ENCODE measurements at regions not wholly inside any gene's neighbourhood (a gene's known extent, or its start where the extent isn't known, plus 50 kb on each side); places are given as distances from the start of the nearest gene placed in this dataset.
"Not testable (repeated sequence)": the region's sequence is repeated elsewhere in the genome, so short reads cannot be mapped to it uniquely, and the experiment has no call there.

DNA sequence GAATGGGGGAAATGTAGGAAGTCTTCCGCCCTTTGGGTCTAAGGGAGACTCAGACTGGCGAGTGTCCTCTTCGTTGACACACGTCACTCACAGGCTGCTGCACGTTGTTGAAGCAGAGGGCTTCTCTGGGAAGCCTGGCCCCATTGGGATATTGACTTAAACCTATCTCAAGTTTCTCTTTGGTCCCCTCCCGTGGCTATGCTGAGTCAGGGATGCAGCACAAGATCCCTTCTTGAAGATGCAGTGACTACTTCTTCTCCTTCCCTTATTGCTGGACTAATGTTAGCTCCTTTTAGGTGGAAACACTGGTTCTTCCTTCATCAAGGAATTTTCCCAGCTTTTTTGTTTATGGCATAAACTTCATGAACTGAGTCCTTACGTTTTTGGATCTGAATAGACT is 89.8 kb upstream of the CCDC71L start:
- DNase-seq: no peak
- H3K27me3 ChIP-seq: no peaks in the 10 kb centered on the region
- H3K27ac ChIP-seq: no peak overlapping the region
- no peak overlapping the region for H3K4me3 ChIP-seq
- no peaks in the 10 kb centered on the region for H3K36me3 ChIP-seq
- 70 to 73% methylated on average over 4 to 7 of the region's 7 CpGs for WGBS, 2 donors
- intact Hi-C loops (cut with DNase I): no loop called here
- H3K9me3 ChIP-seq: peaks cover 0 to 6% (median 0%) of the 10 kb centered on the region in 3 donors
- H3K4me1 ChIP-seq: peaks cover 0 to 7% (median 0%) of the 10 kb centered on the region in 3 donors
- no peak for TF ChIP-seq POLR2A (IDR thresholded peaks at IDR 0.05)
- TF ChIP-seq, protein P1, sequence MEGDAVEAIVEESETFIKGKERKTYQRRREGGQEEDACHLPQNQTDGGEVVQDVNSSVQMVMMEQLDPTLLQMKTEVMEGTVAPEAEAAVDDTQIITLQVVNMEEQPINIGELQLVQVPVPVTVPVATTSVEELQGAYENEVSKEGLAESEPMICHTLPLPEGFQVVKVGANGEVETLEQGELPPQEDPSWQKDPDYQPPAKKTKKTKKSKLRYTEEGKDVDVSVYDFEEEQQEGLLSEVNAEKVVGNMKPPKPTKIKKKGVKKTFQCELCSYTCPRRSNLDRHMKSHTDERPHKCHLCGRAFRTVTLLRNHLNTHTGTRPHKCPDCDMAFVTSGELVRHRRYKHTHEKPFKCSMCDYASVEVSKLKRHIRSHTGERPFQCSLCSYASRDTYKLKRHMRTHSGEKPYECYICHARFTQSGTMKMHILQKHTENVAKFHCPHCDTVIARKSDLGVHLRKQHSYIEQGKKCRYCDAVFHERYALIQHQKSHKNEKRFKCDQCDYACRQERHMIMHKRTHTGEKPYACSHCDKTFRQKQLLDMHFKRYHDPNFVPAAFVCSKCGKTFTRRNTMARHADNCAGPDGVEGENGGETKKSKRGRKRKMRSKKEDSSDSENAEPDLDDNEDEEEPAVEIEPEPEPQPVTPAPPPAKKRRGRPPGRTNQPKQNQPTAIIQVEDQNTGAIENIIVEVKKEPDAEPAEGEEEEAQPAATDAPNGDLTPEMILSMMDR (IDR thresholded peaks at IDR 0.05): no peak

DNA sequence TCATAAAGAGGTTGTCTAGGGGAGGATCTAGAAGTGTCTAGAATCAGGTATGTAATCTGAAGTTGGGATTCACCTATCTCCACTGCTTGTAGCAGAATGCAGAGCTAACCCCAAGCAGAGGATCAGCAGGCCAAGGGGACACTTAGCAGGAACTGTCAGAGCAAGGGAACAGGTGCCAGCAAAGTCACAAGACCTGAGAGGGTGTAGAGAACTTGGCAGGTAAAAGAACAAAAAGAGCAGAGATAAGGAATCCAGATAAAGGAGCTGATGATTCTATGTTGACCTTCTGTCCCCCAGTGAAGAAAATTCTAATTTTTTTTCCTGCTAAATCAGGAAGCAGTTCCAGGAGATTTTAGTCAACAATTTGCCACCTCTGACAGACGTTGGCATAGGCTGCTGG is 91.4 kb upstream of the CCDC71L start:
- Histone ChIP-seq H3K4me1 (peaks cover 0 to 2% (median 0%) of the 10 kb centered on the region in 3 donors), H3K27me3 (no peaks in the 10 kb centered on the region), H3K9me3 (peaks cover 0 to 6% (median 0%) of the 10 kb centered on the region in 3 donors), H3K4me3 (no peak overlapping the region), H3K36me3 (no peaks in the 10 kb centered on the region), H3K27ac (no peak overlapping the region)
- TF ChIP-seq, protein P1 (IDR thresholded peaks at IDR 0.05): no peak
- TF ChIP-seq POLR2A (IDR thresholded peaks at IDR 0.05): no peak
- 7 to 29% methylated on average over 1 of the region's 1 CpG for WGBS, 2 donors
- DNase-seq: no peak
- intact Hi-C loops (cut with DNase I): no loop called here

DNA sequence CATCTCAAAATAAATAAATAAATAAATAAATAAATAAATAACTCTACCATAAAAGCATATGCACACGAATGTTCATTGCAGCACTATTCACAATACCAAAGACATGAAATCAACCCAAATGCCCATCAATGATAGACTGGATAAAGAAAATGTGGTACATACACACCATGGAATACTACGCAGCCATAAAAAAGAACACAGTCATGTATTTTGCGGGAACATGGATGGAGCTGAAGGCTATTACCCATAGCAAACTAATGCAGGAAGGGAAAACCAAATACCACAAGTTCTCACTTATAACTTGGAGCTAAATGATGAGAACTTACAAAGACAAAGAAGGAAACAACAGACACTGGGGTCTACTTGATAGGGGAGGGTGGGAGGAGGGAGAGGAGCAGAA is 94.1 kb upstream of the CCDC71L start:
- H3K9me3 ChIP-seq; H3K4me3 ChIP-seq; DNase-seq; H3K36me3 ChIP-seq; H3K27me3 ChIP-seq; H3K27ac ChIP-seq; intact Hi-C loops (cut with DNase I); H3K4me1 ChIP-seq: not testable (repeated sequence)
- WGBS, 2 donors: 88 to 92% methylated on average over 3 of the region's 3 CpGs

GRCh38 chr7:106755641-106756040 is 94.7 kb upstream of the CCDC71L start:
- Histone ChIP-seq H3K4me1 (no peaks in the 10 kb centered on the region), H3K4me3 (no peak overlapping the region), H3K27ac (no peak overlapping the region), H3K36me3 (no peaks in the 10 kb centered on the region), H3K9me3 (peaks cover 0 to 6% (median 0%) of the 10 kb centered on the region in 3 donors), H3K27me3 (no peaks in the 10 kb centered on the region)
- 75 to 94% methylated on average over 1 of the region's 1 CpG for WGBS, 2 donors
- TF ChIP-seq, protein P1 (IDR thresholded peaks at IDR 0.05): no peak
- TF ChIP-seq POLR2A (IDR thresholded peaks at IDR 0.05): no peak
- intact Hi-C loops (cut with DNase I): no loop called here
- no peak for DNase-seq

GRCh38 chr7:106756071-106756470 is 95.1 kb upstream of the CCDC71L start:
- no peak for DNase-seq
- no peaks in the 10 kb centered on the region for H3K27me3 ChIP-seq
- no peak overlapping the region for H3K27ac ChIP-seq
- intact Hi-C loops (cut with DNase I): no loop called here
- H3K36me3 ChIP-seq: no peaks in the 10 kb centered on the region
- H3K4me1 ChIP-seq: no peaks in the 10 kb centered on the region
- TF ChIP-seq, protein P1 (IDR thresholded peaks at IDR 0.05): no peak
- no peak for TF ChIP-seq POLR2A (IDR thresholded peaks at IDR 0.05)
- peaks cover 0 to 6% (median 0%) of the 10 kb centered on the region in 3 donors for H3K9me3 ChIP-seq
- no peak overlapping the region for H3K4me3 ChIP-seq

GRCh38 chr7:106756884-106757283 is 95.9 kb upstream of the CCDC71L start:
- no peak for DNase-seq
- Histone ChIP-seq H3K27me3 (no peaks in the 10 kb centered on the region), H3K27ac (no peak overlapping the region), H3K4me1 (no peaks in the 10 kb centered on the region), H3K4me3 (no peak overlapping the region), H3K9me3 (peaks cover 0 to 6% (median 0%) of the 10 kb centered on the region in 3 donors), H3K36me3 (no peaks in the 10 kb centered on the region)
- no peak for TF ChIP-seq POLR2A (IDR thresholded peaks at IDR 0.05)
- WGBS, 2 donors: 79% methylated on average over 11 of the region's 11 CpGs
- intact Hi-C loops (cut with DNase I): no loop called here
